Skin epidermis (tissue), 12 donors: ENCODE measurements at regions not wholly inside any gene's neighbourhood (a gene's known extent, or its start where the extent isn't known, plus 50 kb on each side); places are given as distances from the start of the nearest gene placed in this dataset.
A peak's percentile ranks its signal among the peaks of the same experiment; 100 is the strongest.

Source experiments
- H3K27ac ChIP-seq, 21 experiments: fragments of 200-600 bp; sonication (generic) in 11 of 21; one replicate each; pipeline ENCODE4 v1.5.0; 2020; ENCODE audit warnings: mild to moderate bottlenecking in 3 of 21, inconsistent platforms in 2 of 21, moderate library complexity in 2 of 21
- H3K4me3 ChIP-seq, 7 experiments: fragments of 200-600 bp; sonication (generic) in 2 of 7; one replicate each; pipeline ENCODE4 v1.5.0; 2020; ENCODE audit warnings: inconsistent platforms in 2 of 7, mild to moderate bottlenecking in 2 of 7, moderate library complexity in 1 of 7

DNA sequence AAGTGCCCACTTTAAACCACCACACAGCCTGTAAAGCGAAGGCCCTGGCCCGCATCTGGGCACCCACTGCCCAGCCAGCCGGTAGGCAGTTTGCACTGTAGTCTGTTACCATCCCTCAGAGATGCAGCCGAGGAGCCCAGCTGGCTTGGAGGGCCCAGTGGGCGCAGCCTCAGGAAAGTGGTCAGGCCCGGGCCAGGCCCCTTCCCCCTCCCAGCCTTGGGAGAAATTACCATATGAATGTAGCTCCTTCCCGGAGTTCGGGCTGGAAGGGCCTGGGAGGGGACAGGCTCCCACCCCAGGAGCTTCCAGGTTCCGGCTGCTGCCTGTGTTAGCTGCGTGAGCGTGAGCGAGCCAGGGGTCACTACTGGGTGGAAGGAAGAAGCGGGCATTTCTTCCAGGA, 325.4 kb downstream of the SEC14L1 start:
- Histone ChIP-seq H3K27ac (peak overlapping the region in 20 of 21 experiments; percentile 19 to 99 (median 78)), H3K4me3 (no peak overlapping the region)

DNA sequence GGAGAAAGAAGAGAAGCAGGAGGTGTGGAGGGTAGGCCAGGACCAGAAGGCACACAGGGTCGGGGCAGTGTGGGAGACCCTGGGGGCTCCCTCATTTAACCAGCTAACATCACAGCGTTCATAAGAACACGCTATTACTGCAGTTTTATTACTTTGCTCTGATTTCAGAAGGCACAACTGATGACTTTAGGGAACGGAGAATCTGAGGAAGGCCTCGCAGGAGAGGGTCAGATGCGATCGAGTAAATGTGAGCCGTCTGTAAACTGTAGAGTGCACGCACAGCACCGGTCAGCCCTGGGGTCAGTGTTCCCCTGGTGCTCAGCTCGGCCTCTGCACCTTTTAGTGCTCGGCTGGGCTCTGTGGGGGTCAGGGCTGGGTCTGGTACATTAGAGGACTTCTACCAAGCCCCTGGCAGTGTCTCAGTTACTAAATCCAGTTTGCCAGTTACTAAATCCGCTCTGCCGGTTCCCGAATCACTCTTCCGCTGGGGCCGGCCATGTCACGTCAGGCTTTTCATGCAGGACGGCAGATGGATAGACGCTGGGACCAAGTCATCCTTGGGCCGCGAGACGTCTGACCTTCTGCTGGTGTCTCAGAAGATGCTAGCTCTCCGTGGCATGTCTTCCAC, 325.9 kb downstream of the SEC14L1 start:
- Histone ChIP-seq H3K4me3 (no peak overlapping the region), H3K27ac (peak overlapping the region in 18 of 21 experiments; percentile 28 to 99 (median 78))

DNA sequence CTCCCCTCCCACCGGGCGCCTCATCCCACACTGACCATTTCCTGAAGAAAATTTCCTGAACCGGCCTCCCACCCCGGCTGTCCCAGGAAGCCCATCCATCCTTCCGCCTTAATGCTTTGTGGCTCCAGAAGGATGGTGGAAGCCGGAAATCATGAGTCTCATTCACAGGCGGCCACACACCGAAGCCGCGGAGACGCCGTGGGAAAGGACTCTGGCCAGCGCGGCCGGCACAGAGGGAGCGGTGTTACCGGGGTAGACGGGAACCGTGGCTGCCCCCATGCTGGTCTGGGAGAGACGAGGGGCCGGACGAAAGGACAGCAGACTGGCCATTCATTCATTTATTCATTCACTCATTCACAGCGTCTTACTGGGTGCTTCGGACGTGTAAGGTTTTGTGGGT, 326.8 kb downstream of the SEC14L1 start:
- Histone ChIP-seq H3K4me3 (no peak overlapping the region), H3K27ac (peak overlapping the region in 7 of 21 experiments; percentile 31 to 99 (median 63))

DNA sequence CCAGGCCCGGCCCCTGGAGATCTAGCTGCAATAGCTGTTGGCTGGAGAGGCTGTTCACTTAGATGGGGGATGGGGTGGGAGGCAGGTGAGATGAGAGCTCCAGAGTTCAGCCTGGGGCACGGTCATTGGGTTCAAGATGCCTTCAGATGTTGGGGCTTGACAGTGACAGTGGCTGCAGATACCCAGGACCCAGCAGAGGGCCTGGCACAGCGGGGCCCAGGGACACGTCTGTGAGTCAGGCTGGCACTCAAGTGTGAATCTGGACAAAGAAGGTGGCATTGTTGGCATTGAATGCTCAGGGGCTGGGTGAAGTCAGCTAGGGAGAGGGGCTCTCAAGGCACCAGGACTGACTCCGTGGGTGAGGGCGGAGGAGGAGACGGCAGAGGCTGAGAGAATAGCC, 328.1 kb downstream of the SEC14L1 start:
- Histone ChIP-seq H3K27ac (peak overlapping the region in 1 of 21 experiments; percentile 43), H3K4me3 (no peak overlapping the region)

DNA sequence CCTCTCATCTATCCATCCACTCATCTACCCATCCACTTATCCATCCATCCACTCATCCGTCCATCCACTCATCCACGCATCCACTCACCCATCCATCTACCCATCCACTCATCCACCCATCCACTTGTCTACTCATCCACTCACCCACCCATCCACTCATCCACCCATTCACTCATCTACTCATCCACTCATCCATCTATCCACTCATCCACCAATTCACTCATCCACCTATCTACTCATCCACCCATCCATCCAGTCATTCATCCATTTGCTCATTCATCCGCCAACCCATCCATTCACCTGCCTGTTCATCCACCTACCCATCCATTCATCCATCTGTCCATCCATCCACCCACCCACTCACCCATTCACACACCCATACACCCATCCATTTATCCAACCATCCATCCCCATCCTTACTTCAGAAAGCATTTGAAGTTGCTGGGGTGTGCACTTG, 329.6 kb downstream of the SEC14L1 start:
- Histone ChIP-seq H3K4me3 (no peak overlapping the region), H3K27ac (peak overlapping the region in 5 of 21 experiments; percentile 63 to 80 (median 68))

- Histone ChIP-seq H3K4me3 (no peak overlapping the region), H3K27ac (peak overlapping the region in 19 of 21 experiments; percentile 10 to 80 (median 63))
Measured at GRCh38 chr17:77470800-77471733, 330.3 kb downstream of the SEC14L1 start.

DNA sequence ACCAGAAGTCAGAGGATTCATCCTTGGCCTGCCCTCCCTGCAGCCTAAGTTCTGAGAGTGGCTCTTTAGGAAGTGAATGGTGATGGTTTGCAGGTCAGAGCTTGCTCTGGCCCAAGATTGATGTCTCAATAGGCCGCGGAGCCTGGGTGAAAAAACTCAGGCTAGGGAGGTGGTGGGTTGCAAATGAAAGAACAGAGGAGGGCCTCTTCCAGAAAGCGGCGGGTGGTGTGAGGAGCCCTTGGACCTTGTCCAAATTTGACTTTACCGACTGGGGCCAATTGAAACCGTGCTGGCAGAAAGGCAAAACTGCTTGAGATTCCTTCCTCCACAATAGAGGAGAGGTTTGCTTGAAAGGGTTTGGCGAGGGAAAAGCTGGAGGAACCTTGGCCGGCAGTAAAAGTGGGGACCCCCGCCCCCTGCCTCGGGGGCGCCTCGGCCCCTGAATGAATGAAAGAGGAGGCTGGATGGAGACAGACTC, 331.3 kb downstream of the SEC14L1 start:
- H3K4me3 ChIP-seq: no peak overlapping the region
- H3K27ac ChIP-seq: peak overlapping the region in 20 of 21 experiments; percentile 5 to 80 (median 62)

GRCh38 chr17:77472468-77473310, 331.9 kb downstream of the SEC14L1 start:
- peak overlapping the region in 20 of 21 experiments; percentile 5 to 80 (median 62) for H3K27ac ChIP-seq
- no peak overlapping the region for H3K4me3 ChIP-seq

DNA sequence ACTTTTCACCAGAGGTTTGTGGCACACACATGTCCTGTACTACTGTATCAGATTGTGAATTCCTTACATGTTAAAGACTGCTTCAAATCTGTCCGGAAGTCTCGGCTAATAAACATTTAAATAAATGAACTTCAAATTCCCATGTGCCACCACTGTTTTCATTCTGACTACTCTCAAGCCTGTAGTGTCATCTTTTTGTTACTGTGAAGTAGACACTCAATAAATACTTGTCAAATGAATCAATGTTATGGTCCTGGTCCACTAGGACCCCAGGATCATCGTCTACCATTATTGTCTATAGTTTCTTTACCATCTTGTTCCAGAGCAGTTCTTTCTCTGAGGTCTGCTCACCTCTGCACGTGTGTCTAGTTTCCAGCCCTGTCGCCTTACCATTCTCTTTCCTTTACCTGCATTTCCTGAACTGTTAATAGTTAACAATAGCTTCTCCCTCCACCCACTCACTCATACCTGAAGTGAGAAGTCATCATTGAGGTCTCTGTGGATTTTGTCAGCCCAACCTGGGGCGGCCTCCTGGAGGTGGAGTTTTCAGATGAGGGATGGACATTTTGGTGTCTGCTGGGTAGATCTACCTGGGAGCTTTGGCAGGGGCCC, 333.0 kb downstream of the SEC14L1 start:
- H3K4me3 ChIP-seq: no peak overlapping the region
- peak overlapping the region in 7 of 21 experiments; percentile 5 to 77 (median 62) for H3K27ac ChIP-seq

DNA sequence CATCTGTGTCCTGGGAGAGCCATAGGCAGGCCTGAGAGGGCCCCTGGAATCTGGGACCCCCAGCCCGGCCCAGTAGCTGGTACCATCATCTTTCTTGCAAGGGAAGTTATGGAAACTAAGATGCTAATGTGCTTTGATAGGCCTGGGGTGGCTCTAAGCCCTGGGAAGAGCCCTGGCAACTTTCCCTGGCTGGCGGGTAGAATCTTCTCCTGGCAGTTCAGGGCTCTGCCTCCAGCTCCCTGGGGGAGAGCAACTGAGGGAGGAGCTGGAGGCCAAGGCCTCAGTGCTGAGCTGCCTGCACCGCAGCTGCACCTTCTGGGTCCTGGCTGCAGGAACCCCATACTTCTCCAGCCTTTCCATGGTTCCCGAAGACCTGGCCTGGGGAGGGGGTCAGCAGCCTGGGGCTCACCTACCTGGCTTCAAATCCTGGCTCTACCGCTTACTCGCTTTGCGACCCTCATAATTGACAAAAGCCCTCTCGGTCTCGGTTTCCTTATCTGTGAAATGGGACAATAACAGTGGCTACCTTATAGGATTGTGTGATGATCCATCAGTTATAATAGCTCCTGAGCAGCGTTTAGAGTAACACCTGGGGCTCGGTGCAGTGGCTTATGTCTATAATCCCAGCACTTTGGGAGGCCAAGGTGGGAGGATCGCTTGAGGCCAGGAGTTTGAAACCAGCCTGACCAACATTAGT, 333.7 kb downstream of the SEC14L1 start:
- Histone ChIP-seq H3K27ac (peak overlapping the region in 7 of 21 experiments; percentile 4 to 74 (median 61)), H3K4me3 (no peak overlapping the region)

DNA sequence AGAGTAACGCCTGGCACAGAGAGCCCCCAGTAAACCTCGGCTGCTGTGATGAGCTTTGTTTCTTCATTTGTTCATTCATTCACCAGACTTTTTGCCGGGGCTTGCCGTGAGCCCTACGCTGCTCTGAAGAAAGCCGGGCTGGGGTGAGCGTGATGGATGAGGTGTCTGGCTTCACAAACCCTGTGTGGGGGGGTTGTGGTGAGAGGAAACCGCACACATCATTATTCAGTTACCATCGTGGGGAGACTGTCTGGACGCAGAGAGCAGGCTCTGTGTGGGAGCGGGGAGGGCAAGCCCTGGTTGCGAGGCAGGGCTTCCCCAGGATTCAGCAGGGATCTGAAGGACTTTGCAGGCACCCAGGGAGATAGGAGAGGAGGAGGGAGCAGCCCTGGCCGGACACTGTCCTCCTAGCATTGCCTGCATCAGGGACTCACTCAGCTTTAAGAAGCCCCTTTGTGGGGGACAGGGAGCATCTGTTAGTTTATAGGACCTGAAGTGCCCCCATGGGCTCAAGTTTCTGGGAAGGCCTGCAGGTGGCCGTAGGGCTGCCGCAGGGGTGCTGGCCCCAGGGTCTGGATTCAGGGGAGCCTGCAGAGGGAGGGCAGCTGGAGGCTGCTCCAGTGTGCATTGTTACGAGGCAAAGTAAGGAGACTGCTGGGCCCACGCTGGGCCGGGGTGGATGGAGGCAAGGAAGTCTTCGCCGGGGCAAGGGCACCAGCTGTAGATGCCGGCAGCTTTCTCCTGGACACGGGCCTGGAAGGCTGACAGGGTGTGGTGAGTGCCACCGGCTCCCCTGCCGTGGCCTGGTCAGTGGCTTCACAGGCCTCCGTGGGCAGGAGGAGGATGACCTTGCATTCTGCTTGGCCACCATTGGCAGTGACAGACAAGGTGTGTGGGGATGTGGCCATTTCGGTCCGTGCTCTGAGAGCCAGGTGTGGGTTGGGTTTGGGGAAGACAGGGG, 334.5 kb downstream of the SEC14L1 start:
- H3K4me3 ChIP-seq: no peak overlapping the region
- H3K27ac ChIP-seq: peak overlapping the region in 15 of 21 experiments; percentile 13 to 74 (median 46)

- H3K27ac ChIP-seq: peak overlapping the region in 14 of 21 experiments; percentile 13 to 74 (median 44)
- no peak overlapping the region for H3K4me3 ChIP-seq
Measured at GRCh38 chr17:77476006-77476405, 335.2 kb downstream of the SEC14L1 start.

- Histone ChIP-seq H3K4me3 (no peak overlapping the region), H3K27ac (peak overlapping the region in 16 of 21 experiments; percentile 14 to 68 (median 41))
Measured at GRCh38 chr17:77476498-77476897, 335.7 kb downstream of the SEC14L1 start.

DNA sequence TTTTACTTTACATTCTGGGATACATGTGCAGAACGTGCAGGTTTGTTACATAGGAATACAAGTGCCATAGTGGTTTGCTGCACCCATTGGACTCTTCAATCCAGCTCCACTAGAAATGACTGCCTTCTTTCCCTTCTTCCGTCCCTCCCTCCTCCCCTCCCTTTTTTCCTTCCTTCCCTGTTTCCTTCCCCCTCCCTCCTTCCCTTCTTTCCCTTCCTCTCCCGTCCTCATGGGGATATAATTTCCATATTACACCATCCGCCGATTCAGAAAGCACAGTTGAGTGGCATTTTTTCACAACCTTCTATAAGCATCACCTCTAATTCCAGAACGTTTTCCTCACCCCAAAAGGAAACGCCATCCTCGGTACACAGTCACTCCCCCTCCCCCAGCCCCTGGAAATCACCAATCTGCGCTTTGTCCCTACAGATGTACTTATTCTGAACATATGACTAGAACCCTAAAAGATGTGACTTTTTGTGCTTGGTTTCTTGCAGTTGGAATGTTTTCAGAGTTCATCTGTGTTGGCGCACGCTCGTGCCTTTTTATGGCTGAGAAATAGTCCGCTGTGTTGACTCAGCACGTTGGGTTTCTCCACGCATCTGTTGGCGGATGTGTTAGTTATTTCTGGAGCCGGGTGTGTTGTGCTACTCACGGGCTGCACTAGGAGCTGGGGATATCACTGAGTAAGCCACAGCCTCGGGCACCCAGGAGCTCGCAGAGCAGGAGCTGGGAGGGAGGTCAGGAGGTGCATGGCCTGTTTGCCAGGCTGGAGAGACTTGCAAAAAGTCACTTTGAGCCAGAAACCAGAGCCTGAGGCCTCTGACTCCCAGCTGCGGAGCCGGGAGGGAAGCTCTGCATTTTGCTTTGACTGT, 336.4 kb downstream of the SEC14L1 start:
- Histone ChIP-seq H3K27ac (peak overlapping the region in 18 of 21 experiments; percentile 3 to 72 (median 44)), H3K4me3 (no peak overlapping the region)

GRCh38 chr17:77478281-77478680, 337.5 kb downstream of the SEC14L1 start:
- peak overlapping the region in 8 of 21 experiments; percentile 19 to 72 (median 50) for H3K27ac ChIP-seq

GRCh38 chr17:77478899-77479298, 338.1 kb downstream of the SEC14L1 start:
- peak overlapping the region in 6 of 21 experiments; percentile 5 to 57 (median 28) for H3K27ac ChIP-seq
- H3K4me3 ChIP-seq: no peak overlapping the region

More at GRCh38 chr17:77478281-77478680, 337.5 kb downstream of the SEC14L1 start:
- H3K4me3 ChIP-seq: no peak overlapping the region
